Astrocyte of the cerebellum (primary cell): ENCODE measurements at regions not wholly inside any gene's neighbourhood (a gene's known extent, or its start where the extent isn't known, plus 50 kb on each side); places are given as distances from the start of the nearest gene placed in this dataset.

Experiments used
- DNase-seq: peaks from one replicate; pipeline ENCODE4 v3.0.0-alpha.2; 2011; ENCODE audit warnings: low read depth
- H3K4me3 ChIP-seq: 2 replicates; pipeline ENCODE4 v1.5.1; 2011; ENCODE audit warnings: mild to moderate bottlenecking, low read depth, low read length, moderate library complexity
- CTCF ChIP-seq: IDR thresholded peaks from 2 replicates; pipeline ENCODE4 v1.5.1; 2012; ENCODE audit warnings: low read length, low read depth, moderate library complexity, mild to moderate bottlenecking; ENCODE audit errors: missing control alignments
- in situ Hi-C: cut with HindIII; loops from 2 replicates; pipeline ENCODE4 v1.10.0; 2017; ENCODE audit warnings: low sequenced_read_pairs

DNA sequence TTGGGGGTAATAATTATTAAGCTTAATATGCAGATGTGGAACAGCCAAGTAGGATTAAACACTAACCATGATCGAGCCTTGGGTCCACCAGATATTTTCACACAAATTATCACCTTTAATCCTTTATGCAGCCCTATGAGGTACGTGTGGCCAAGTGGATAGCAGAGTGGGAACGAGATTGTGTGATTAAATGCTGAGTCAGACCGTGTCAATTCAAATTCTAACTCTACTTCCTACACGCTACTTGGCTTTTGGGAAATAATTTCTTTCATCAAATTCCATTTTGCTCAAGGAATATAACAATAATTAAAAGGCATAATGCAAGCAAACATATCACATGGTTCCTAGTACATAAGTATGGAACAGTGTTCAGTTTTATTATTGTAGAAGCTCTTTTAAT lies 329.2 kb downstream of the CBLN4 start:
- H3K4me3 ChIP-seq = no peak overlapping the region
- in situ Hi-C loops = no loop called here
- TF ChIP-seq CTCF = no peak
- DNase-seq = no peak

GRCh38 chr20:55668631-55669030 lies 336.7 kb downstream of the CBLN4 start:
- no peak overlapping the region for H3K4me3 ChIP-seq
- in situ Hi-C loops = no loop called here
- TF ChIP-seq CTCF = no peak
- no peak for DNase-seq

- TF ChIP-seq CTCF = no peak
- no peak overlapping the region for H3K4me3 ChIP-seq
- in situ Hi-C loops = no loop called here
- no peak for DNase-seq
Observed at GRCh38 chr20:55667955-55668354, 337.4 kb downstream of the CBLN4 start.

- DNase-seq = no peak
- in situ Hi-C loops = no loop called here
- H3K4me3 ChIP-seq = no peak overlapping the region
- no peak for TF ChIP-seq CTCF
Observed at GRCh38 chr20:55667024-55667423, 338.3 kb downstream of the CBLN4 start.

GRCh38 chr20:55656231-55656775 lies 349.0 kb downstream of the CBLN4 start:
- in situ Hi-C loops = no loop called here
- no peak for DNase-seq
- H3K4me3 ChIP-seq = no peak overlapping the region
- no peak for TF ChIP-seq CTCF

DNA sequence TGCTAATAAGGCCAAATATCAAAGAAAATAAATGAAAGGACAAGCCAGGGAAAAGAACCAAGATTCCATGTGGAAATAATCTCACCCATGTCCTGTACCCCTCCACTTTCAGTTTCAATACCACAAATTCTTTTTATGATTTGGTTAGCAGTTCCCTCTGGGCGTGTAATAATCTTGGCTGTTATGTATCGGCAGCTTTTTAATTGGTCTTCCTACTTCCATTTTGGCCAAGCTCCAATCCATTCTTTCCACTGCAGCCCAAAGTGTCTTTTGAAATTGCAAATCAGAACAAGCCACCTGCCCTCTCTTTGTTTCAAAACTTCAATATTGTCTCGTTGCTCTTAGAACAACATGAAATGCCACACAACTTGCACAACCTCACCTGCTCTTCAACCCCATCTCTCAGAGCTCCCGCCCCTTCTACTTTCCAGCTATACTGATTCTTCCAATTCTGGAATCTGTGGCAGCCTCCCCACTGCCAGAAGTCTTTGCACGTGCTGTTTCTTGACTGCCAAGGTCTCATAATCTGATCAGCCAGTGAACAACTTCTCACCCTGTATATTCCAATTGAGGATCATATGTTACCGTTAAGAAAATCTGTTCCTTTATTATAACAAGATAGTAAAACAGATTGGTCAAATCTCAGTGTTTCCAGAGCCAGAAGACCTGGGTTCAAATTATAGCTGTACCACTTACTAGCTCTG lies 354.5 kb downstream of the CBLN4 start:
- H3K4me3 ChIP-seq = no peak overlapping the region
- in situ Hi-C loops = no loop called here
- TF ChIP-seq CTCF = no peak
- no peak for DNase-seq
